ENCODE measurements at regions not wholly inside any gene's neighbourhood (a gene's known extent, or its start where the extent isn't known, plus 50 kb on each side); places are given as distances from the start of the nearest gene placed in this dataset.

DNA sequence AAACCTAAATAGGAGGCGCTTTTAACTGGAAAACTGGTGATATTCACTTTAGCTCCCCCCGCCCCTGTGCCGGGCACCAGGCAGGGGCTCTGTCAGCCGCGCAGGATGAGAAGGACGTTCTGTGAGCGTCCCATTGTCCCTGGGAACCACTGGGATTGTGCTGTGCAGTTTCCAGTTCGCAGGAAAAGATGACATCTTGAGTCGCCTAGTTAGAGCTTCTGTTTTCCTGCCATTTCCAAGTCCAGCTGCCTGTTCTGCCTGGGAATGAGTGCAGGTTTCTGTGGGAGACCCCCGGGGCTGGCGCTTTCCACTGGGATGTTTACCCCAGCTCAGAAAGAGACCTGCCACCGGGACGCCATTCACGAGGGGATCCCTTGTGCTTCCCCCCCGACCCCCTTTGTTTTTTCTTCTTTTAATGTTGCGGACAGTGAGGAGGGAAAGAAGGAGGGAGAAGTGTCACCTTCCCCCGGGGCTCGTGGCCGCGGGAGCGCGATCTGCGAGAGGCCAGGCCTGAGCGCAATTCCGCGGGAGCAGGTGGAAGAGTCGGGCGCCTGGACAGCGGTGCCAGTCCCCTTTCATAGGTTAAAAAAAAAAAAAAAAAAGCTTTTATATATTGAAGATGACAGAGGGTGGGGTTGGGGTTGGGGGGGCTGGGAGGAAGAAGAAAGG, 121.5 kb downstream of the RMI1 start:
- in situ Hi-C loops (cut with HindIII; ENCODE audit: low sequenced_read_pairs), result no loop called here
- DNase-seq (ENCODE audit: low read depth), result no peak
- H3K4me3 ChIP-seq (ENCODE audit: low read depth, low read length), result peak overlapping the region; percentile 20
- TF ChIP-seq, protein P1, sequence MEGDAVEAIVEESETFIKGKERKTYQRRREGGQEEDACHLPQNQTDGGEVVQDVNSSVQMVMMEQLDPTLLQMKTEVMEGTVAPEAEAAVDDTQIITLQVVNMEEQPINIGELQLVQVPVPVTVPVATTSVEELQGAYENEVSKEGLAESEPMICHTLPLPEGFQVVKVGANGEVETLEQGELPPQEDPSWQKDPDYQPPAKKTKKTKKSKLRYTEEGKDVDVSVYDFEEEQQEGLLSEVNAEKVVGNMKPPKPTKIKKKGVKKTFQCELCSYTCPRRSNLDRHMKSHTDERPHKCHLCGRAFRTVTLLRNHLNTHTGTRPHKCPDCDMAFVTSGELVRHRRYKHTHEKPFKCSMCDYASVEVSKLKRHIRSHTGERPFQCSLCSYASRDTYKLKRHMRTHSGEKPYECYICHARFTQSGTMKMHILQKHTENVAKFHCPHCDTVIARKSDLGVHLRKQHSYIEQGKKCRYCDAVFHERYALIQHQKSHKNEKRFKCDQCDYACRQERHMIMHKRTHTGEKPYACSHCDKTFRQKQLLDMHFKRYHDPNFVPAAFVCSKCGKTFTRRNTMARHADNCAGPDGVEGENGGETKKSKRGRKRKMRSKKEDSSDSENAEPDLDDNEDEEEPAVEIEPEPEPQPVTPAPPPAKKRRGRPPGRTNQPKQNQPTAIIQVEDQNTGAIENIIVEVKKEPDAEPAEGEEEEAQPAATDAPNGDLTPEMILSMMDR (IDR thresholded peaks at IDR 0.05; ENCODE audit: low read depth, low read length, missing control alignments), result no peak

DNA sequence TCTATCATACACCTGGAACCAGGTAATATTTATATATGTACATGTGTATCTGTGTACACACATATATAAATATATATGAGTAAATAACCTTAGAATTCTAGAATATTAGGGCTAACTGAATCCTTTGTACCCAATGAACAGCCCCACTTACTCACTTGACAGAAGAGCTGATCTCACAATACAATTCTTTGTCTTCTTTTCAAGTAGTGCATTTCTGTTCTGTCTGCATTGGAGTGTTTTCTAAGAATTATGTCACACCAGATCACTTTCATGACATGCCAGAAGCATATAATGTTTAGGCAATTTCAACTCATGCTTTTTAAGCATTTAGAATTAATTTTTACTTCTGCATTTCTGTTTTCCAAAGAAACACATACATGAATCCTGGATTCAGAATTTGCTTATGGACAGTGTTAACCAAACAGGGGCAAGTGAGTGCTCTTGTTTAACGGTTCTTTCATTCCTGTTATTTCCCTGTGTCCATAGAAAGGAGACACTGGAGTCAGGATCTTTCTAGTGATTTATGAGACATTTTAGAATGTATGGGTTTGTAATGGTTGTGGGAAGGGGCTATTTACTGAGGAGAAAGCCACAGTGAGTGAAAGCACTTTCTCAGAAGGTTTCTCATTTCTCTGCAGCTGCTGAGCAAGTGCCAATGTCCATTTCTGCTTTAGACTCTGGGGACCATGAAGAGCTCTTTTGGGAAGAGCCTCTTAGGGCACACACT, 123.2 kb downstream of the RMI1 start:
- in situ Hi-C loops (cut with HindIII; ENCODE audit: low sequenced_read_pairs), result no loop called here
- TF ChIP-seq, protein P1 (IDR thresholded peaks at IDR 0.05; ENCODE audit: low read depth, low read length, missing control alignments), result no peak
- DNase-seq (ENCODE audit: low read depth), result no peak
- no peak overlapping the region for H3K4me3 ChIP-seq (ENCODE audit: low read depth, low read length)

DNA sequence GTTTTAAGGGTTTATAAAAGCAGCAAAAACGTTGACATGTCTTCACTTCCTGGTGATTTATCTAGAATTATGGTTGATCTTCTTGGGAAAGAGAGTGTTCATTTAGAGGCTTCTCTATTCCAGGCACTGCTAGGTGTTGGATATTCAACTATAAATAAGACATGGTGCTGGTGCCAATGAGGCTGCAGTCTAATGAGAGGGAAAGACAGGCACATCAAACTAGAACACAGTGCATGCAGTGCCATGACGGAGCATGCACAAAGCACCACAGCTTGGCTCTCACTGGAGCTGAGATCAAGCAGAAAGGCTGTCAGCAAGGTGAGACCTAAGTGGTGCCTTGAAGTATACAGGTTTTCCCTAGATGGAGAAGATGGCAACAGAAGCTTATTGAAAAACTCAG, 126.5 kb downstream of the RMI1 start:
- in situ Hi-C loops (cut with HindIII; ENCODE audit: low sequenced_read_pairs), result no loop called here
- H3K4me3 ChIP-seq (ENCODE audit: low read depth, low read length), result no peak overlapping the region
- TF ChIP-seq, protein P1 (IDR thresholded peaks at IDR 0.05; ENCODE audit: low read depth, low read length, missing control alignments), result no peak
- no peak for DNase-seq (ENCODE audit: low read depth)

DNA sequence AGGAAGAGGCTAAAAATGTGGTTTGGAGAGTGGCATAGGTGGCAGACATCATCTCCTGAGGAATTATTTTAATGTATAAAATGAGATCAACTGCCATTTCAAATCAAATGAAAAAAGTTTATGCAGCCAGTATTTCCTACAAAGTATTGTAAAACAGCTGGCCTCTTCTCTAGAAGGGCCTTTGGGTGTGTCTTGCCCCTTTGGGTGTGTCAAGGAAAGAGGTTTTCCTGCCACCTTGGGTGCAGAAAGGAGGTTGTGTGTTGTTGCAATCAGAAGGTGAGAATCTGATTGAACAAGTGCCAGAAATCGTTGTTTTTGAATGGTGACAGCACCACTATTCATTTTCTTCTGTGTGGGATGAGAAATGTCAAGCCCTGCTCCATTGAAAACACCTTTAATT, 127.4 kb downstream of the RMI1 start:
- in situ Hi-C loops (cut with HindIII; ENCODE audit: low sequenced_read_pairs), result no loop called here
- TF ChIP-seq, protein P1 (IDR thresholded peaks at IDR 0.05; ENCODE audit: low read depth, low read length, missing control alignments), result no peak
- no peak for DNase-seq (ENCODE audit: low read depth)
- no peak overlapping the region for H3K4me3 ChIP-seq (ENCODE audit: low read depth, low read length)

DNA sequence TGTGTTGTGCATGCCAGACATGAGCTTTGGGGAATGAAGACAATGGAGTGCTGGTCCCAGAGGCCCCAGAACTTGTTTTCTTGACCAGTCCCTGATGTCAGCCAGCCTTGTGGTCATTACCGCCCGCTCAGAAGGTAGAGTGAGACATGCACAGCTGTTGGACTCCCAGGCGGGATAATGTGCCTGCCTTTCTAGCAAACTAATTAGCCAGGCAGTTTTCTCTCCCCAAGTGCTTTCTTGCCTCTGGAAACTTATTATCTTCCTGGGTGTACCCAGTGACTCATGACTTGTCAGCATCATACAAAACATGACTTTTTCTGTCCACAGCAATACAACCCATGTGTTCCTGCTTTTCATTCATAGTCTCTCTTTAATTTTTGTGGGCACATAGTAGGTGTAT, 131.1 kb downstream of the RMI1 start:
- no peak for DNase-seq (ENCODE audit: low read depth)
- TF ChIP-seq, protein P1 (IDR thresholded peaks at IDR 0.05; ENCODE audit: low read depth, low read length, missing control alignments), result no peak
- H3K4me3 ChIP-seq (ENCODE audit: low read depth, low read length), result no peak overlapping the region
- in situ Hi-C loops (cut with HindIII; ENCODE audit: low sequenced_read_pairs), result no loop called here

DNA sequence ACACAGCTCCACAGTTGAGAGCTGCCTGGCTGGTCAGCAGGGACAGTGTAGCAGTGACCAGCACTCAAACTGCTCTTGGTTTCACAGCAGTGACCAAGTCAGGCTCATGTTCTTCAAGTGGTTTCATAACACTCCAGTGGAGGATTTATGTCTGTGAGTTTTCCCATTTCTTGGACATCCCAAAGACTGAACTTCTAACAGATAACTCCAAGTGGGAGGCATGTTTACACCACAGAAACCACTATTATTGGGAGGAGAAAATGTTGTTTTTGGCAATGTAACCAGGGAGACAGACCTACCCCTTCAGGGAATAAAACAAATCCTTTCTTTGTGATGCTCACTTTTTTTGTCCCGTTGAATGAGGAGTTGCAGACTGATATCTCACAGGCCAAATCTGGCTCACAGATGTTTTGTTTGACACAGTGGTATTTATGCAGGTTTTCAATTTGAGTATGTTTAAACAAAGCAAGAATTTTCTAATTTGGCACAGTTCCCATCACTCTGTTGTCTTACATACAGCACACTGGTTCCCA, 141.5 kb downstream of the RMI1 start:
- in situ Hi-C loops (cut with HindIII; ENCODE audit: low sequenced_read_pairs), result no loop called here
- no peak overlapping the region for H3K4me3 ChIP-seq (ENCODE audit: low read depth, low read length)
- TF ChIP-seq, protein P1 (IDR thresholded peaks at IDR 0.05; ENCODE audit: low read depth, low read length, missing control alignments), result no peak
- peak; percentile 87 for DNase-seq (ENCODE audit: low read depth)
